C4-2B (cell line): ENCODE measurements at regions not wholly inside any gene's neighbourhood (a gene's known extent, or its start where the extent isn't known, plus 50 kb on each side); places are given as distances from the start of the nearest gene placed in this dataset.

Experiments
- H3K27ac ChIP-seq: fragments of 450-650 bp; 2 replicates; pipeline ENCODE4 v1.5.1; 2017
- ZFX ChIP-seq: fragments of 450-650 bp; IDR thresholded peaks from 2 replicates; pipeline ENCODE4 v1.6.1; 2017
- TF ChIP-seq, protein P1 (sequence below): fragments of 450-650 bp; conservative IDR thresholded peaks from 2 replicates; pipeline ENCODE4 v1.5.1; 2017; ENCODE audit warnings: mild to moderate bottlenecking

DNA sequence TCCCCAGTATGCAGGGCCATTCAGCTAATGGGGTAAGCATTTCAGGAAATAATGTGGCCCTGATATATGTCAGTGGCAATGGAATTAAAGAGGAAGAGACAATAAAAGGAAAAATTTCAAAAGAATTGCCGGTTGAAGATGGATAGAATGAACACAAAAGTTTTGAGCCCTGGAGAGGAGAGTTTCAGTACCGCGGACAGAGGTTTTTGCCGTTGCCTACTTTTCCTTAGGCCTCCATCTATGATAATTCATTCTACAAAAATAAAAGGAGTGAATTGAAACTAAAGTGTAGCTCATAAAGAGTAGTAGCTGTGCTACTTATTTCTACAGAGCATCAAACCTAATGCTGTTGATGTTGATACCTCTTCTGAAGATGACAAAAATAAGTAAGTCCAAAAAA lies 140.7 kb downstream of the RNASET2 start:
- H3K27ac ChIP-seq, result no peak overlapping the region
- no peak for TF ChIP-seq ZFX
- TF ChIP-seq, protein P1, sequence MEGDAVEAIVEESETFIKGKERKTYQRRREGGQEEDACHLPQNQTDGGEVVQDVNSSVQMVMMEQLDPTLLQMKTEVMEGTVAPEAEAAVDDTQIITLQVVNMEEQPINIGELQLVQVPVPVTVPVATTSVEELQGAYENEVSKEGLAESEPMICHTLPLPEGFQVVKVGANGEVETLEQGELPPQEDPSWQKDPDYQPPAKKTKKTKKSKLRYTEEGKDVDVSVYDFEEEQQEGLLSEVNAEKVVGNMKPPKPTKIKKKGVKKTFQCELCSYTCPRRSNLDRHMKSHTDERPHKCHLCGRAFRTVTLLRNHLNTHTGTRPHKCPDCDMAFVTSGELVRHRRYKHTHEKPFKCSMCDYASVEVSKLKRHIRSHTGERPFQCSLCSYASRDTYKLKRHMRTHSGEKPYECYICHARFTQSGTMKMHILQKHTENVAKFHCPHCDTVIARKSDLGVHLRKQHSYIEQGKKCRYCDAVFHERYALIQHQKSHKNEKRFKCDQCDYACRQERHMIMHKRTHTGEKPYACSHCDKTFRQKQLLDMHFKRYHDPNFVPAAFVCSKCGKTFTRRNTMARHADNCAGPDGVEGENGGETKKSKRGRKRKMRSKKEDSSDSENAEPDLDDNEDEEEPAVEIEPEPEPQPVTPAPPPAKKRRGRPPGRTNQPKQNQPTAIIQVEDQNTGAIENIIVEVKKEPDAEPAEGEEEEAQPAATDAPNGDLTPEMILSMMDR, result no peak

DNA sequence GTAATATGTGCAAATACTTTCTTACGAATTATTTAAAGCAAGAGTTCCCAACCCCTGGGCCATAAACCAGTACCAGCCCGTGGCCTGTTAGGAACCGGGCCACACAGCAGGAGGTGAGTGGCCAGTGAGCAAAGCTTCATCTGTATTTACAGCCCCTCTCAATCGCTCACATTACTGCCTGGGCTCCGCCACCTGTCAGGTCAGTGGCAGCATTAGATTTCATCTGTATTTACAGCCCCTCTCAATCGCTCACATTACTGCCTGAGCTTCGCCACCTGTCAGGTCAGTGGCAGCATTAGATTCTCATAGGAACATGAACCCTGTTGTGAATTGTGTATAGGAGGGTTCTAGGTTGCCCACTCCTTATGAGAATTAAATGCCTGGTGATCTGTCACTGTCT lies 142.0 kb downstream of the RNASET2 start:
- no peak overlapping the region for H3K27ac ChIP-seq
- TF ChIP-seq, protein P1, result no peak
- no peak for TF ChIP-seq ZFX

DNA sequence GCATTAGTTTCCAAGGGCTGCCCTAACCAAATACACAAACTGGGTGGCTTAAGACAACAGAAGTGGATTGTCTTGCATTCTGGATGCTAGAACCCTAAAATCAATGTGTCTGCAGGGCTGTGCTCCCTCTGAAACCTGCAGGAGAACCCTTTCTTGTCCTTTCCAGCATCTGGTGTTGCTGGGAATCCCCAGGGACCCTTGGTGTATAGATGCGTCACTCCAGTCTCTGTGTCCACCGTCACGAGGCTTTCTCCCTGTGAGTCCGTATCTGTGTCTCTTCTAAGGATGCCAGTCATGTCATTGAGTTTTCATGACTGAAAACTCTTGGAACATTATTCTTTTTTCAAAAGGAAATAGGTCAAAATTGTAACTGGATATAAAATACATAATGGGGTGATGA lies 142.9 kb downstream of the RNASET2 start:
- no peak for TF ChIP-seq ZFX
- TF ChIP-seq, protein P1, result no peak
- no peak overlapping the region for H3K27ac ChIP-seq

DNA sequence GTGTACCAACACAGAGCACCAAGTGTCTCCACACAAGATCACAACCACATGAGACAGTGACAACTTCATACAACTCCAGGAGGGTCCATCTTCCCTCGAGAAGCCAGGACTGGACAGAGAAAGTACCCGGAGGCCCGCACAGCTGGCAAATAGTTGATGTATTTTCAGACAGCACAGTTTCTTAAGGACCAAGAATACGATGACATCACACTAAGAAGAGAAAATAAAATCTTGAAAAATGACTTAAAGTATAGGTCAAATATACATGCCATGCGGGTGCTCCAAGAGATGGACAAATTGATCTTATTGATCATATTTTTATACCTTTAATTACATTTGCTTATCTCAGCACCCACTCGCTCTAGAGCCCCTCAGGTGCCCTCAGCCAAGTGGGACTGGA lies 145.5 kb downstream of the RNASET2 start:
- no peak overlapping the region for H3K27ac ChIP-seq
- TF ChIP-seq, protein P1, result no peak
- TF ChIP-seq ZFX, result no peak

DNA sequence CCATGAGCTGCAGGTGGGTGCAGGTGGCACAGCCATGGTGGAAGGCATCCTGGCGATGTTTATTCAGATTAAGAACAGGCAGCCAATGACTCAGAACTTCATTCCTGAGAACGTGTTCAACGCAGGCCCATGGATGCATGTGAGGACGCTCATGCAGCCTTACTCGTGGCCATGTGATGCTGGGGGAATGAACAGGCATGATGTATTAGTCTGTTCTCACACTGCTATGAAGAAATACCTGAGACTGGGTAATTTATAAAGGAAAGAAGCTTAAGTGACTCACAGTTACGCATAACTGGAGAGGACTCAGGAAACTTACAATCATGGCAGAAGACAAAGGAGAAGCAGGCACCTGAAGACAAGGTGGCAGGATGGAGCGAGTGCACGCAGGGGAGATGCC lies 146.6 kb downstream of the RNASET2 start:
- H3K27ac ChIP-seq, result no peak overlapping the region
- TF ChIP-seq, protein P1, result no peak
- TF ChIP-seq ZFX, result no peak

DNA sequence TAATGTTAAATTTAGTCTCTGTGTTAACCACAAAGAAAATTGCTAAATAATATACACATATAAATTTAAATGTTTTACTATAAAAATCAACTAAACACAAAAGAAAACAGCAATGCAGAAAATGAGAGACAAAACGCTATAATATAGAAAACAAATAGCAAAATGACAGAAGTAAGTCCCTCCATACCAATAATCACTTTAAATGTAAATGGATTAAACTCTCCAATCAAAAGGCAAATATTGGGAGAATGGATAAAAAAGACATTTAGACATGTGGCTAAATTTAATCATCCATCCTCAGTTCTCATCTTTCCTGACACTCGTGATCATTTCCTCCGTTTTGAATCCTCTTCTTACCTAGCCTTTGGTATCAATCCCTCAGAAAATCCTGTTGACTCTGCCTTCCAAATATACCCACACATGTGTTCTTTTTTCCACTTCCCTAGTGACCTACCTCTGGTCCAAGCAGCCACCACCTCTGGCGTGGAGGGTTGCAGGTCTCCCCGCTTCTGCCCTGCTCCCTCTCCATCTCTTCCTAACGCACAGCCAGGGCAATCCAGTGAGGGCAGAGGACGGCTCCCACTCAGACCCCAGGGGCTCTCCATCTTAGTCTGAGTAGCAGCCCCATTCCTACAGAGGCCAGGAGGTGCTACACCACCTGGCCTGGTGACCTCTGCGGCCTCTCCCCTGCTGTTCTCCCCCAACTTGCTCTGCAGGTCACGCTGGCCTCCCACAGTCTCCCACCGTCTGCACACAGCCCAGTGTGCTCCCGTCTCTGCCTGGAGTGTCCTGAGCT lies 149.2 kb downstream of the RNASET2 start:
- H3K27ac ChIP-seq, result no peak overlapping the region
- TF ChIP-seq, protein P1, result no peak
- TF ChIP-seq ZFX, result no peak

DNA sequence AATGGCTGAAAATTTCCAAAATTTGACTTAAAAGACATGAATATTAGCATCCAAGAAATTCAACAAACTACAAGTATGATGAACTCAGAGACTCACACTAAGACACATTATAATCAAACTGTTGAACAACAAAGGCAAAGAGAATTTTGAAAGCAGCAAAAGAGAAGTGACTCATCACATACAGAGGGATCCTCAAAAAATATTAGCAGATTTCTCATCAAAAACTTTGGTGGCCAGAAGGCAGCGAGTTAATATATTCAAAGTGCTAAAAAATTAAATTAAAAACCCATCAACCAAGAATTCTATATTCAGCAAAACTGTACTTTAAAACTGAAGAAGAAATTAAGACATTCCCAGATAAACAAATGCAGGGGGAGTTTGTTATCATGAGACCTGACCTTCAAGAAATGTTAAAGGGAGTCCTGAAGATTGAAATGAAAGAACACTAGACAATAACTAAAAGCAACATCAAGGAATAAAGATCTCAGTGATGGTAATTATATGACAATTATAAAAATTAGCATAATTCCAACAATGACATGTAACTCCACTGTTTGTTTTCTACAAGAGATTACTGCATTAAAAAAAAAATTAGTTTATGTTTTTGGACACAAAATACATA lies 150.0 kb downstream of the RNASET2 start:
- H3K27ac ChIP-seq, result no peak overlapping the region
- TF ChIP-seq, protein P1, result no peak
- TF ChIP-seq ZFX, result no peak
